HepG2 (cell line): ENCODE measurements at regions not wholly inside any gene's neighbourhood (a gene's known extent, or its start where the extent isn't known, plus 50 kb on each side); places are given as distances from the start of the nearest gene placed in this dataset.

Source experiments
- CTCF ChIP-seq: sonication (generic); formaldehyde crosslinking; IDR thresholded peaks from 2 replicates; pipeline ENCODE4 v1.5.0; 2020; ENCODE audit warnings: mild to moderate bottlenecking, missing genetic modification reagents, moderate library complexity
- ETS1 ChIP-seq: sonication (generic); formaldehyde crosslinking; IDR thresholded peaks from 2 replicates; pipeline ENCODE4 v1.4.0; 2020; ENCODE audit warnings: missing genetic modification reagents
- EZH2 ChIP-seq: conservative IDR thresholded peaks from 2 replicates; pipeline ENCODE4 v1.6.1; 2012; ENCODE audit warnings: mild to moderate bottlenecking, low read depth, low read length, moderate library complexity
- JUNB ChIP-seq: sonication (generic); formaldehyde crosslinking; IDR thresholded peaks from 2 replicates; pipeline ENCODE4 v1.8.0; 2022; ENCODE audit warnings: missing genetic modification reagents, mild to moderate bottlenecking, borderline replicate concordance
- NONO ChIP-seq, 2 experiments: fragments of 450-650 bp in 1 of 2; sonication (generic) in 1 of 2; formaldehyde crosslinking in 1 of 2; IDR thresholded peaks in 1 of 2; conservative IDR thresholded peaks in 1 of 2; 2 replicates each; pipeline versions ENCODE4 v1.6.1 to v1.8.0; 2017 to 2022; ENCODE audit warnings: mild to moderate bottlenecking in 1 of 2, missing genetic modification reagents in 1 of 2, moderate library complexity in 1 of 2
- NR2C2 ChIP-seq: sonication (generic); formaldehyde crosslinking; IDR thresholded peaks from 2 replicates; pipeline ENCODE4 v1.4.0; 2020; ENCODE audit warnings: missing genetic modification reagents, mild to moderate bottlenecking, moderate library complexity, borderline replicate concordance
- SMARCC2 ChIP-seq: fragments of 450-650 bp; IDR thresholded peaks from 2 replicates; pipeline ENCODE4 v1.6.1; 2017; ENCODE audit warnings: antibody characterized with exemption, mild to moderate bottlenecking
- SP5 ChIP-seq: IDR thresholded peaks from 2 replicates; pipeline ENCODE4 v1.6.1; 2016; ENCODE audit warnings: low read depth, borderline replicate concordance
- TCF12 ChIP-seq, 2 experiments: fragments of 450-650 bp in 1 of 2; sonication (generic) in 1 of 2; formaldehyde crosslinking in 1 of 2; IDR thresholded peaks; 2 replicates each; pipeline versions ENCODE4 v1.6.1 to v1.8.0; 2017 to 2022; ENCODE audit warnings: antibody characterized with exemption in 1 of 2, mild to moderate bottlenecking in 1 of 2, missing genetic modification reagents in 1 of 2, moderate library complexity in 1 of 2
- U2AF1 ChIP-seq: fragments of 200-400 bp; formaldehyde crosslinking; optimal IDR thresholded peaks from 2 replicates; pipeline ENCODE3; 2017; ENCODE audit warnings: mild to moderate bottlenecking, low read depth, low read length
- ZFP41 ChIP-seq: sonication (generic); formaldehyde crosslinking; IDR thresholded peaks from 2 replicates; pipeline ENCODE4 v1.4.0; 2020; ENCODE audit warnings: mild to moderate bottlenecking, missing genetic modification reagents, borderline replicate concordance
- ZNF460 ChIP-seq: sonication (generic); formaldehyde crosslinking; IDR thresholded peaks from 2 replicates; pipeline ENCODE4 v1.5.1; 2020; ENCODE audit warnings: missing genetic modification reagents, mild to moderate bottlenecking, borderline replicate concordance
- ZNF7 ChIP-seq: IDR thresholded peaks from 2 replicates; pipeline ENCODE4 v1.6.1; 2016; ENCODE audit warnings: missing biosample characterization, missing genetic modification reagents

- TF ChIP-seq CTCF (no peak), TCF12 (IDR thresholded peaks at IDR 0.05) (no peak), TCF12 (CRISPR knock-in tag; IDR thresholded peaks at IDR 0.05) (no peak), NR2C2 (no peak), SP5 (CRISPR knock-in tag) (no peak), EZH2 (no peak), ZNF460 (CRISPR knock-in tag) (no peak), SMARCC2 (no peak), NONO (IDR thresholded peaks at IDR 0.05) (no peak), NONO (CRISPR knock-in tag; conservative IDR thresholded peaks at IDR 0.05) (no peak), U2AF1 (no peak), JUNB (CRISPR knock-in tag) (no peak), ZNF7 (no peak), ETS1 (no peak), ZFP41 (CRISPR knock-in tag) (no peak)
Observed at GRCh38 chr3:153000325-153000724, 161.7 kb upstream of the RAP2B start.
